GM12891 (cell line): ENCODE measurements at regions not wholly inside any gene's neighbourhood (a gene's known extent, or its start where the extent isn't known, plus 50 kb on each side); places are given as distances from the start of the nearest gene placed in this dataset.

Experiments
- DNase-seq: peaks from one replicate; pipeline ENCODE4 v3.0.0; 2011; ENCODE audit warnings: low spot score; ENCODE audit not compliant: insufficient read length
- FAIRE-seq: peaks from 2 replicates; lab custom pipeline; 2011; peaks lifted over from hg19 to GRCh38; lab: Jason Lieb, UNC
- PAX5 ChIP-seq: IDR thresholded peaks from 2 replicates; pipeline ENCODE4 v1.6.1; 2011; ENCODE audit warnings: low read length, moderate library complexity, mild to moderate bottlenecking; ENCODE audit not compliant: insufficient read depth, severe bottlenecking
- POLR2A ChIP-seq: IDR thresholded peaks from 2 replicates; pipeline ENCODE4 v1.6.1; 2011; ENCODE audit warnings: low read depth, low read length, control low read depth
- POLR2AphosphoS5 ChIP-seq: IDR thresholded peaks from 2 replicates; pipeline ENCODE4 v1.6.1; 2011; ENCODE audit warnings: low read depth, low read length, control low read depth
- POU2F2 ChIP-seq: IDR thresholded peaks from 2 replicates; pipeline ENCODE4 v1.6.1; 2011; ENCODE audit warnings: low read depth, mild to moderate bottlenecking, control low read depth, low read length, moderate library complexity
- SPI1 ChIP-seq: IDR thresholded peaks from 2 replicates; pipeline ENCODE4 v1.6.1; 2011; ENCODE audit warnings: low read depth, low read length, control low read depth
- TAF1 ChIP-seq: IDR thresholded peaks from 2 replicates; pipeline ENCODE4 v1.6.1; 2011; ENCODE audit warnings: low read depth, low read length, control low read depth

DNA sequence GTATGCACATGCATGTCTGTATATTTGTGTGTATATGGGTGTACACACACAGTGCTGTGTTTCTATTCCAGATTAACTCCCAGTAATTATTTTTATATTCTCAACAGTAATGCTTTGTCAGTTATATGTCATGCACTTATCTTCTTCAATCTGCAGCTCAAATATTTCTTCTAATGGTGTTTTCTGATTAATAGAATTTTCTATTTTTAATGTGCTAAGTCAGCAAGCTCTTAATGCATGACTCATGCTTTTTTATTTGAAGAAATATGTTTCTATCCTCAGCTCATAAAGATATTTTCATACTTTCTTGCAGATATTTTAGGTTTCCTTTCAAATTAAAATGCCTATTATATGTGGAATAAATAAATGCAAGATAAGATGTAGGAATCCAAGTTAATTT, 59.7 kb upstream of the TMEM18 start:
- TF ChIP-seq PAX5 (no peak), POU2F2 (no peak), SPI1 (no peak), POLR2A (no peak), TAF1 (no peak), POLR2AphosphoS5 (no peak)
- DNase-seq (no peak), FAIRE-seq (no peak)

DNA sequence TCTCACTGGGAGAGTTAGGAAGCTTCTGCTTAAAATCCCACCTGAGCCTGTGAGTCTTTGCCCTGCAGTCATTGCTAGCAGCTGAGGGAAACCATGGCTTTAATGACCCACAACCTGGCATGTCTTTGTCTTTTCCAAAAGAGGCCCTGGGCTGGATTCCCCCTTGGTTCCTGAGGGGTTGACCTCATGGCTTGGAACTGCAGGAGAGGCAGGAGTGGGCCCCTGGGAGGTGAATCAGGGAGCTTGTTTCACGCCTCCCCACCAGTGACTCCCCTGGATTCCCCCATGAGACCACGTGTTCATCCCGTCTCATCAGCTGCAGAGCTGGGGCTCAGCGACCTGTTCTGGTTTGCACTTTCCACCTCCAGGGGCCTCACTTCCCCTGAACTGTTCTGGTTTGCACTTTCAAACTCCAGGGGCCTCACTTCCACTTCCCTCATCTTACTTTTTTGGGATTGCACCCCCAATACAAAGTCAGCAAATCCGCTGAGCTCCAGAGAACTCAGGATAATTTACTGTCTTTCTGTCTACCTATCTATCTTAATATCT, 58.5 kb upstream of the TMEM18 start:
- DNase-seq (no peak), FAIRE-seq (no peak)
- TF ChIP-seq POLR2A: no peak
- TF ChIP-seq SPI1: peak; percentile 53

GRCh38 chr2:734496-734895, 57.3 kb upstream of the TMEM18 start:
- TF ChIP-seq TAF1: no peak
- no peak for TF ChIP-seq POLR2A
- TF ChIP-seq PAX5: no peak
- no peak for TF ChIP-seq POU2F2
- TF ChIP-seq POLR2AphosphoS5: no peak
- no peak for FAIRE-seq

DNA sequence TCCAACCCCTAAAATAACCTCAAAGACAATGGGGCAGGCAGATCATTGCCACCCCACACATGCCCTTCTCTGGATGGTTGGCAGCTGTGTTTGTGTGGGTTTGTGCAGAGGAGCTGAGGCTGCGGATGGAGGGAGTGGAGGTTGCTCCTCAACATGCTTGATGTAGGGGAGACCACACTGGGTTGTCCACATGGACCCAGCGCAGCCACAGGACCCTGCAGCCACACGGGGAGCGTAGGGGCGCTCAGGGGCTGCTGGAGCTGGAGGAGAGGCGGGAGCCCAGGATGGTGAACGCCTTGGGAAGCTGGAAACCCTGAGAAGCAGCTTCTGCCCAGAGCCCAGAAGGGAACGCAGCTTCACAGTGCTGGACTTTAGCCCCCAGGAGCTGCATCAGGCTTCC, 56.3 kb upstream of the TMEM18 start:
- no peak for FAIRE-seq
- no peak for TF ChIP-seq POU2F2
- no peak for TF ChIP-seq TAF1
- no peak for TF ChIP-seq SPI1
- TF ChIP-seq POLR2A: no peak
- TF ChIP-seq POLR2AphosphoS5: no peak
- no peak for TF ChIP-seq PAX5
- no peak for DNase-seq

More at GRCh38 chr2:734496-734895, 57.3 kb upstream of the TMEM18 start:
- no peak for DNase-seq

DNA sequence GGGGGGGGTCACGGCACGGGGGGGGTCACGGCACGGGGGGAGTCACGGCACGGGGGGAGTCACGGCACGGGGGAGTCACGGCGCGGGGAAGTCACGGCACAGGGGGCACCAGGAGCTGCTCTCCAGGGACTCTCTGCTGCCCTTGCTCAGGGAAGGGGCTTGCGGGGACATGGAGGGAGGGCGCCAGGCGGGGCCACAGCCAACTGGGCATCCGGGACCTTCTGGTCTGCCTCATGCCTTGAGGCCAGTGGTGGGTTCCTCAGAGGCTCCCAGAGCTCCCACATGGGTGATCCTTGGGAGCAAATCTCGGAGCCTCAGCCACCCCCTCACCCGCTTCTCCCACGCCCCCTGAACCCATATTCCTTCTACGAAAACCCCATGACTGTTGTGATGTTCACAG, 55.8 kb upstream of the TMEM18 start:
- DNase-seq: no peak
- TF ChIP-seq POLR2AphosphoS5: no peak
- no peak for TF ChIP-seq POU2F2
- TF ChIP-seq TAF1: no peak
- TF ChIP-seq PAX5: no peak
- no peak for TF ChIP-seq POLR2A
- TF ChIP-seq SPI1: no peak
- no peak for FAIRE-seq

DNA sequence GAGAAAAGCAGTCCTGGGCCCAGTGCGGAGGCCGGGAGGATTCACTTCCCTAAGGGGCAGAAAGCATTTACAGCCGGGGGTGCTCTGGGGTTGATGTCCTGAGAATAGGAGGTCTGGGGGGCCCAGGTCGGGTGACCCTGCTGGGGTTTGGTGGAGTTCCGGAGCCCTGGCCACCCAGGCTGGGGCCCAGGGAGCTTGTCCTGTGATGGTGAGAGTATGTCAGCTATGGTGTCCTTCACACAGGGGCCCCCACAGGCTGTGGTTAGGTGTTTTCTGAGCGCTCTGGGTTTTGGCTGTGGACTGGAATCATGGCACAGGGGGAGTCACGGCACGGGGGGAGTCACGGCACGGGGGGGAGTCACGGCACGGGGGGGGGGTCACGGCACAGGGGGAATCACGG, 54.5 kb upstream of the TMEM18 start:
- DNase-seq (no peak), FAIRE-seq (no peak)
- TF ChIP-seq POLR2AphosphoS5 (no peak), SPI1 (no peak), POU2F2 (no peak), POLR2A (no peak), TAF1 (no peak), PAX5 (no peak)

GRCh38 chr2:729376-729861, 52.2 kb upstream of the TMEM18 start:
- TF ChIP-seq TAF1: no peak
- TF ChIP-seq POLR2AphosphoS5: no peak
- no peak for TF ChIP-seq SPI1
- TF ChIP-seq POLR2A: no peak
- no peak for TF ChIP-seq POU2F2
- TF ChIP-seq PAX5: no peak

DNA sequence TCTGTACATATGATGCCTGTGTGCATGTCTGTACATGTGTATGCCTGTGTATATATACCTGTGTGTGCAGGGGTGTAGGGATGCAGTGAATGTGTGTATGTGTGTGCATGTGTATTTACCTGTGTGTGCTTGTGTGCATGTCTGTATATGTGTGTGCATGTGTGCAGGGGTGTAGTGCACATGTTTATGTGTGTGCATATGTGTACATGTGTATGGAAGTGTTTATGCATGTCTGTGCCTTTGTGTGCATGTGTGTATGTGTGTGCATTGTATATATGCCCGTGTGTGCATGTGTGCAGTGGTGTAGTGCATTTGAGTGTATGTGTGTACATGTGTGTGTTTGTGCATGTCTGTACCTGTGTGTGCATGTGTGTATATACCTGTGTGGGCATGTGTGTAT, 51.0 kb upstream of the TMEM18 start:
- FAIRE-seq: peak; percentile 82
- no peak for DNase-seq
- TF ChIP-seq POLR2AphosphoS5: no peak
- TF ChIP-seq PAX5: no peak
- TF ChIP-seq TAF1: no peak
- TF ChIP-seq SPI1: no peak
- TF ChIP-seq POLR2A: no peak
- TF ChIP-seq POU2F2: no peak

More at GRCh38 chr2:729376-729861, 52.2 kb upstream of the TMEM18 start:
- DNase-seq (no peak), FAIRE-seq (no peak)

GRCh38 chr2:727071-727470, 49.9 kb upstream of the TMEM18 start:
- TF ChIP-seq POU2F2 (0 out of 2 replicates have a peak, but pooled peaks have one; percentile 22), POLR2AphosphoS5 (no peak), PAX5 (no peak), SPI1 (no peak)
- DNase-seq (no peak), FAIRE-seq (peak; percentile 88)
